ENCODE measurements at regions not wholly inside any gene's neighbourhood (a gene's known extent, or its start where the extent isn't known, plus 50 kb on each side); places are given as distances from the start of the nearest gene placed in this dataset.
A peak's percentile ranks its signal among the peaks of the same experiment; 100 is the strongest.

DNA sequence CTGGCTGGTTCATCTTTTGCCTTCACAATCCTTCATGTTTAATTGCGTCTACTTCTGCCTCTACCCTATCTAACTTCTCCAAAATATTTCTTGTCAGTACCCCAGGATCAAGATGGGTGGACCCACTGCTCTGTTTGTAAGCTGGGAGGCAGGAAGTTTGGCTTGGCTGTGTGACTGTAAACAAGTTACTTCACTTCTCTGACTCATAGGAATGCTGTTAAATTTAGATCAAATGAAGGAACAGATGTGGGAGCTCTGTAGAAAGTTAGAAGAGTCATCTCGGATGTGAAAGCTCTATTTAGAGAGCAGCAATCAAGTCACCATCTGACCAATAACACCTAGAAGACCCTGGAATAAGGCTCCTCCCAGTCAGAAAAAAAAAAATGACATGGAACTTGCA is 55.2 kb upstream of the MRTFB start:
- TF ChIP-seq POLR2A (IDR thresholded peaks at IDR 0.05), result no peak
- TF ChIP-seq, protein P1, sequence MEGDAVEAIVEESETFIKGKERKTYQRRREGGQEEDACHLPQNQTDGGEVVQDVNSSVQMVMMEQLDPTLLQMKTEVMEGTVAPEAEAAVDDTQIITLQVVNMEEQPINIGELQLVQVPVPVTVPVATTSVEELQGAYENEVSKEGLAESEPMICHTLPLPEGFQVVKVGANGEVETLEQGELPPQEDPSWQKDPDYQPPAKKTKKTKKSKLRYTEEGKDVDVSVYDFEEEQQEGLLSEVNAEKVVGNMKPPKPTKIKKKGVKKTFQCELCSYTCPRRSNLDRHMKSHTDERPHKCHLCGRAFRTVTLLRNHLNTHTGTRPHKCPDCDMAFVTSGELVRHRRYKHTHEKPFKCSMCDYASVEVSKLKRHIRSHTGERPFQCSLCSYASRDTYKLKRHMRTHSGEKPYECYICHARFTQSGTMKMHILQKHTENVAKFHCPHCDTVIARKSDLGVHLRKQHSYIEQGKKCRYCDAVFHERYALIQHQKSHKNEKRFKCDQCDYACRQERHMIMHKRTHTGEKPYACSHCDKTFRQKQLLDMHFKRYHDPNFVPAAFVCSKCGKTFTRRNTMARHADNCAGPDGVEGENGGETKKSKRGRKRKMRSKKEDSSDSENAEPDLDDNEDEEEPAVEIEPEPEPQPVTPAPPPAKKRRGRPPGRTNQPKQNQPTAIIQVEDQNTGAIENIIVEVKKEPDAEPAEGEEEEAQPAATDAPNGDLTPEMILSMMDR (IDR thresholded peaks at IDR 0.05 in 4 of 5, conservative IDR thresholded peaks at IDR 0.05 in 1 of 5), result peak in 1 of 5 experiments; percentile 10

All from gastrocnemius medialis (tissue), 4 donors.